ENCODE measurements at regions not wholly inside any gene's neighbourhood (a gene's known extent, or its start where the extent isn't known, plus 50 kb on each side); places are given as distances from the start of the nearest gene placed in this dataset.

GRCh38 chr6:43836507-43837240 is 66.7 kb downstream of the VEGFA start:
- ATAC-seq: no peak
- no peak for TF ChIP-seq TCF4 (CRISPR knock-in tag; IDR thresholded peaks at IDR 0.05; ENCODE audit: borderline replicate concordance)
- no peak for TF ChIP-seq ISL1 (CRISPR knock-in tag; IDR thresholded peaks at IDR 0.05)
- TF ChIP-seq OSR1 (CRISPR knock-in tag; IDR thresholded peaks at IDR 0.05): no peak
- no peak for TF ChIP-seq GLIS3 (CRISPR knock-in tag; IDR thresholded peaks at IDR 0.05)
- TF ChIP-seq ZNF70 (CRISPR knock-in tag; IDR thresholded peaks at IDR 0.05): no peak
- TF ChIP-seq TOX (CRISPR knock-in tag; IDR thresholded peaks at IDR 0.05; ENCODE audit: borderline replicate concordance): no peak
- TF ChIP-seq BACH2 (CRISPR knock-in tag; IDR thresholded peaks at IDR 0.05; ENCODE audit: borderline replicate concordance): no peak
- no peak for TF ChIP-seq ARNTL (CRISPR knock-in tag; IDR thresholded peaks at IDR 0.05; ENCODE audit: borderline replicate concordance, low read depth)
- TF ChIP-seq CSDC2 (CRISPR knock-in tag; IDR thresholded peaks at IDR 0.05): no peak
- no peak for TF ChIP-seq ZNF565 (CRISPR knock-in tag; conservative IDR thresholded peaks at IDR 0.05; ENCODE audit: low read depth)
- no peak for TF ChIP-seq POU6F1 (CRISPR knock-in tag; IDR thresholded peaks at IDR 0.05; ENCODE audit: borderline replicate concordance, low read depth)
- no peak for TF ChIP-seq ESRRG (CRISPR knock-in tag; IDR thresholded peaks at IDR 0.05)
- TF ChIP-seq CSRNP3 (CRISPR knock-in tag; IDR thresholded peaks at IDR 0.05): no peak
- no peak for TF ChIP-seq ZFP3 (CRISPR knock-in tag; IDR thresholded peaks at IDR 0.05)
- TF ChIP-seq ZC3H10 (CRISPR knock-in tag; IDR thresholded peaks at IDR 0.05): no peak
- TF ChIP-seq PATZ1 (CRISPR knock-in tag; IDR thresholded peaks at IDR 0.05; ENCODE audit: borderline replicate concordance): no peak
- TF ChIP-seq ZNF8 (CRISPR knock-in tag; IDR thresholded peaks at IDR 0.05): no peak
